Lung (tissue), 11 donors: ENCODE measurements at regions not wholly inside any gene's neighbourhood (a gene's known extent, or its start where the extent isn't known, plus 50 kb on each side); places are given as distances from the start of the nearest gene placed in this dataset.

ENCODE experiments used
- ATAC-seq: fragments of 200-7000 bp; cut with Tn5 transposase; one replicate; pipeline ENCODE4 v1.9.1; 2020; ENCODE audit warnings: moderate number of reproducible peaks; ENCODE audit not compliant: insufficient read depth, low FRiP score
- DNase-seq, 3 donors: peaks; one replicate each; pipeline ENCODE4 v3.0.0-alpha.2; 2013 to 2017
- H3K27ac ChIP-seq, 2 donors: one replicate each; pipeline ENCODE4 v1.5.1; 2013; ENCODE audit warnings: mild to moderate bottlenecking in 2 of 2, moderate library complexity in 2 of 2, control low read depth in 1 of 2, inconsistent platforms in 1 of 2, low read depth in 1 of 2, low read length in 1 of 2
- H3K27me3 ChIP-seq, 3 donors: one replicate each; pipeline ENCODE4 v1.5.1; 2013; ENCODE audit warnings: low read length in 2 of 3; ENCODE audit not compliant: control insufficient read depth in 3 of 3, insufficient read depth in 3 of 3
- H3K36me3 ChIP-seq, 4 donors: one replicate each; pipeline ENCODE4 v1.5.1; 2013; ENCODE audit warnings: low read length in 4 of 4, mild to moderate bottlenecking in 1 of 4, moderate library complexity in 1 of 4; ENCODE audit not compliant: control insufficient read depth in 4 of 4, insufficient read depth in 4 of 4
- H3K4me1 ChIP-seq, 5 donors: one replicate each; pipeline ENCODE4 v1.5.1; 2013; ENCODE audit warnings: low read length in 5 of 5, mild to moderate bottlenecking in 2 of 5, moderate library complexity in 1 of 5; ENCODE audit not compliant: control insufficient read depth in 5 of 5, insufficient read depth in 5 of 5
- H3K4me3 ChIP-seq: one replicate; pipeline ENCODE4 v1.5.1; 2013; ENCODE audit warnings: mild to moderate bottlenecking, control low read depth, moderate library complexity
- H3K9ac ChIP-seq, 2 donors: one replicate each; pipeline ENCODE4 v1.5.1; 2013; ENCODE audit warnings: low read length in 2 of 2, control low read depth in 1 of 2; ENCODE audit not compliant: insufficient read depth in 1 of 2
- H3K9me3 ChIP-seq, 4 donors: one replicate each; pipeline ENCODE4 v1.5.1; 2013; ENCODE audit warnings: low read length in 3 of 4, mild to moderate bottlenecking in 1 of 4, moderate library complexity in 1 of 4; ENCODE audit not compliant: control insufficient read depth in 4 of 4, insufficient read depth in 3 of 4
- CTCF ChIP-seq: IDR thresholded peaks from 2 replicates; pipeline ENCODE4 v1.5.1; 2012; ENCODE audit warnings: mild to moderate bottlenecking; ENCODE audit errors: control extremely low read depth, extremely low read depth
- WGBS, 2 donors: extraction: QIAGEN DNeasy Blood & Tissue Kit; methylation state at CpG; one replicate each; pipeline ENCODE4 v1.1.7; 2013; 5-methylcytosine and 5-hydroxymethylcytosine counted together
- donor health status: control.
- donor health status: control.
- donor health status: Bipolar disorder and iron deficiency.
- donor health status: healthy.
- donor health status: DM: yes; HTN: yes; CAD: no.

- Histone ChIP-seq H3K4me1 (peaks cover 0 to 12% (median 0%) of the 10 kb centered on the region in 5 donors), H3K9ac (no peak overlapping the region), H3K27ac (no peak overlapping the region), H3K9me3 (no peaks in the 10 kb centered on the region), H3K4me3 (no peak overlapping the region), H3K27me3 (peaks cover 0 to 2% (median 0%) of the 10 kb centered on the region in 3 donors), H3K36me3 (no peaks in the 10 kb centered on the region)
- ATAC-seq, result no peak
- DNase-seq, result no peak
- WGBS, 2 donors, result 83 to 90% methylated on average over 6 of the region's 6 CpGs
- TF ChIP-seq CTCF, result no peak
Observed at GRCh38 chr14:34012369-34012768, 61.5 kb upstream of the EGLN3 start.

- Histone ChIP-seq H3K4me3 (no peak overlapping the region), H3K9me3 (no peaks in the 10 kb centered on the region), H3K27me3 (peaks cover 0 to 3% (median 2%) of the 10 kb centered on the region in 3 donors), H3K4me1 (peaks cover 0 to 3% (median 0%) of the 10 kb centered on the region in 5 donors), H3K9ac (no peak overlapping the region), H3K27ac (no peak overlapping the region), H3K36me3 (no peaks in the 10 kb centered on the region)
- DNase-seq (no peak), ATAC-seq (no peak)
- WGBS, 2 donors, result 88 to 95% methylated on average over 5 of the region's 5 CpGs
- TF ChIP-seq CTCF, result no peak
Observed at GRCh38 chr14:34009956-34010355, 59.1 kb upstream of the EGLN3 start.

GRCh38 chr14:34007902-34008301 lies 57.0 kb upstream of the EGLN3 start:
- Histone ChIP-seq H3K9ac (no peak overlapping the region), H3K27ac (no peak overlapping the region), H3K36me3 (no peaks in the 10 kb centered on the region), H3K27me3 (peaks cover 0 to 3% (median 2%) of the 10 kb centered on the region in 3 donors), H3K4me3 (no peak overlapping the region), H3K4me1 (no peaks in the 10 kb centered on the region), H3K9me3 (no peaks in the 10 kb centered on the region)
- DNase-seq, result no peak
- no peak for TF ChIP-seq CTCF
- 48 to 90% methylated on average over 3 of the region's 3 CpGs for WGBS, 2 donors
- no peak for ATAC-seq

- no peaks in the 10 kb centered on the region for H3K4me1 ChIP-seq
- no peak for TF ChIP-seq CTCF
- H3K9ac ChIP-seq, result no peak overlapping the region
- no peak overlapping the region for H3K4me3 ChIP-seq
- no peak for ATAC-seq
- no peak for DNase-seq
- no peaks in the 10 kb centered on the region for H3K36me3 ChIP-seq
- H3K27ac ChIP-seq, result no peak overlapping the region
- H3K9me3 ChIP-seq, result no peaks in the 10 kb centered on the region
- H3K27me3 ChIP-seq, result peaks cover 0 to 3% (median under 1%) of the 10 kb centered on the region in 3 donors
Observed at GRCh38 chr14:34005901-34006300, 55.0 kb upstream of the EGLN3 start.
